ENCODE measurements at regions not wholly inside any gene's neighbourhood (a gene's known extent, or its start where the extent isn't known, plus 50 kb on each side); places are given as distances from the start of the nearest gene placed in this dataset.

- no peak for DNase-seq
Measured at GRCh38 chr2:200752835-200753234, 58.9 kb upstream of the BZW1 start.

- DNase-seq, result no peak
Measured at GRCh38 chr2:200756618-200757321, 54.9 kb upstream of the BZW1 start.

- DNase-seq, result no peak
Measured at GRCh38 chr2:200757399-200757798, 54.3 kb upstream of the BZW1 start.

GRCh38 chr2:200758341-200758740 lies 53.4 kb upstream of the BZW1 start:
- DNase-seq, result no peak

- DNase-seq, result no peak
Measured at GRCh38 chr2:200761266-200761665, 50.4 kb upstream of the BZW1 start.

Data from occipital lobe (tissue), 1 donor.